Skeletal muscle tissue (tissue), 3 donors: ENCODE measurements at regions not wholly inside any gene's neighbourhood (a gene's known extent, or its start where the extent isn't known, plus 50 kb on each side); places are given as distances from the start of the nearest gene placed in this dataset.

Experiments used
- H3K27ac ChIP-seq: one replicate; pipeline ENCODE4 v1.7.0; 2013; ENCODE audit warnings: mild to moderate bottlenecking, low read depth, low read length, inconsistent platforms
- H3K27me3 ChIP-seq, 3 donors: one replicate each; pipeline ENCODE4 v1.7.0; 2013; ENCODE audit warnings: low read length in 3 of 3; ENCODE audit not compliant: control insufficient read depth in 3 of 3, insufficient read depth in 3 of 3
- H3K36me3 ChIP-seq, 3 donors: one replicate each; pipeline ENCODE4 v1.7.0; 2013; ENCODE audit warnings: low read length in 3 of 3; ENCODE audit not compliant: control insufficient read depth in 3 of 3, insufficient read depth in 3 of 3
- H3K4me1 ChIP-seq, 3 donors: one replicate each; pipeline ENCODE4 v1.7.0; 2013; ENCODE audit warnings: low read length in 3 of 3, mild to moderate bottlenecking in 3 of 3; ENCODE audit not compliant: control insufficient read depth in 3 of 3, insufficient read depth in 3 of 3
- H3K4me3 ChIP-seq, 3 donors: one replicate each; pipeline ENCODE4 v1.7.0; 2013; ENCODE audit warnings: low read length in 3 of 3
- H3K9ac ChIP-seq, 3 donors: one replicate each; pipeline ENCODE4 v1.7.0; 2013; ENCODE audit warnings: low read length in 3 of 3, mild to moderate bottlenecking in 3 of 3, moderate library complexity in 2 of 3, low read depth in 1 of 3
- H3K9me3 ChIP-seq, 3 donors: one replicate each; pipeline ENCODE4 v1.7.0; 2013; ENCODE audit warnings: low read length in 3 of 3; ENCODE audit not compliant: control insufficient read depth in 3 of 3
- donor health status: Osteomylitis.

GRCh38 chr3:5644773-5645670, 457.5 kb downstream of the EDEM1 start:
- H3K27me3 ChIP-seq, result no peaks in the 10 kb centered on the region
- H3K9ac ChIP-seq, result no peak overlapping the region
- no peak overlapping the region for H3K4me3 ChIP-seq
- no peaks in the 10 kb centered on the region for H3K36me3 ChIP-seq
- no peak overlapping the region for H3K27ac ChIP-seq
- H3K9me3 ChIP-seq, result no peaks in the 10 kb centered on the region
- no peaks in the 10 kb centered on the region for H3K4me1 ChIP-seq

- H3K9ac ChIP-seq, result no peak overlapping the region
- H3K27ac ChIP-seq, result no peak overlapping the region
- no peaks in the 10 kb centered on the region for H3K36me3 ChIP-seq
- H3K4me3 ChIP-seq, result no peak overlapping the region
- no peaks in the 10 kb centered on the region for H3K27me3 ChIP-seq
- no peaks in the 10 kb centered on the region for H3K9me3 ChIP-seq
- H3K4me1 ChIP-seq, result no peaks in the 10 kb centered on the region
Observed at GRCh38 chr3:5645692-5646410, 458.3 kb downstream of the EDEM1 start.

- H3K4me1 ChIP-seq, result no peaks in the 10 kb centered on the region
- no peak overlapping the region for H3K9ac ChIP-seq
- no peaks in the 10 kb centered on the region for H3K9me3 ChIP-seq
- H3K4me3 ChIP-seq, result no peak overlapping the region
- no peaks in the 10 kb centered on the region for H3K27me3 ChIP-seq
- H3K36me3 ChIP-seq, result no peaks in the 10 kb centered on the region
- no peak overlapping the region for H3K27ac ChIP-seq
Observed at GRCh38 chr3:5650303-5650702, 462.8 kb downstream of the EDEM1 start.

- no peaks in the 10 kb centered on the region for H3K27me3 ChIP-seq
- H3K9ac ChIP-seq, result no peak overlapping the region
- H3K4me3 ChIP-seq, result no peak overlapping the region
- no peak overlapping the region for H3K27ac ChIP-seq
- H3K36me3 ChIP-seq, result no peaks in the 10 kb centered on the region
- no peaks in the 10 kb centered on the region for H3K9me3 ChIP-seq
- H3K4me1 ChIP-seq, result no peaks in the 10 kb centered on the region
Observed at GRCh38 chr3:5651351-5651750, 463.8 kb downstream of the EDEM1 start.

- Histone ChIP-seq H3K36me3 (no peaks in the 10 kb centered on the region), H3K4me3 (no peak overlapping the region), H3K4me1 (no peaks in the 10 kb centered on the region), H3K9ac (no peak overlapping the region), H3K27ac (no peak overlapping the region), H3K9me3 (peaks cover 3 to 6% (median 3%) of the 10 kb centered on the region in 3 donors), H3K27me3 (no peaks in the 10 kb centered on the region)
Observed at GRCh38 chr3:5653426-5654143, 466.1 kb downstream of the EDEM1 start.

GRCh38 chr3:5657106-5657505, 469.6 kb downstream of the EDEM1 start:
- no peaks in the 10 kb centered on the region for H3K27me3 ChIP-seq
- no peak overlapping the region for H3K4me3 ChIP-seq
- no peak overlapping the region for H3K9ac ChIP-seq
- no peaks in the 10 kb centered on the region for H3K4me1 ChIP-seq
- no peak overlapping the region for H3K27ac ChIP-seq
- H3K9me3 ChIP-seq, result peaks cover 3 to 6% (median 3%) of the 10 kb centered on the region in 3 donors
- no peaks in the 10 kb centered on the region for H3K36me3 ChIP-seq

- Histone ChIP-seq H3K4me3 (no peak overlapping the region), H3K4me1 (no peaks in the 10 kb centered on the region), H3K36me3 (no peaks in the 10 kb centered on the region), H3K9me3 (peaks cover 0 to 8% (median 3%) of the 10 kb centered on the region in 3 donors), H3K27me3 (no peaks in the 10 kb centered on the region), H3K9ac (no peak overlapping the region), H3K27ac (no peak overlapping the region)
Observed at GRCh38 chr3:5663601-5664000, 476.1 kb downstream of the EDEM1 start.

GRCh38 chr3:5666455-5666854, 478.9 kb downstream of the EDEM1 start:
- no peaks in the 10 kb centered on the region for H3K27me3 ChIP-seq
- no peak overlapping the region for H3K4me3 ChIP-seq
- no peak overlapping the region for H3K9ac ChIP-seq
- H3K4me1 ChIP-seq, result no peaks in the 10 kb centered on the region
- H3K36me3 ChIP-seq, result no peaks in the 10 kb centered on the region
- no peak overlapping the region for H3K27ac ChIP-seq
- H3K9me3 ChIP-seq, result peaks cover 0 to 8% (median 3%) of the 10 kb centered on the region in 3 donors

- H3K27ac ChIP-seq, result no peak overlapping the region
- H3K4me1 ChIP-seq, result no peaks in the 10 kb centered on the region
- H3K9me3 ChIP-seq, result no peaks in the 10 kb centered on the region
- H3K36me3 ChIP-seq, result no peaks in the 10 kb centered on the region
- H3K4me3 ChIP-seq, result no peak overlapping the region
- H3K27me3 ChIP-seq, result no peaks in the 10 kb centered on the region
- no peak overlapping the region for H3K9ac ChIP-seq
Observed at GRCh38 chr3:5673521-5673920, 486.0 kb downstream of the EDEM1 start.

GRCh38 chr3:5675319-5675718, 487.8 kb downstream of the EDEM1 start:
- no peaks in the 10 kb centered on the region for H3K9me3 ChIP-seq
- no peak overlapping the region for H3K27ac ChIP-seq
- H3K9ac ChIP-seq, result no peak overlapping the region
- H3K4me1 ChIP-seq, result no peaks in the 10 kb centered on the region
- H3K4me3 ChIP-seq, result no peak overlapping the region
- no peaks in the 10 kb centered on the region for H3K27me3 ChIP-seq
- H3K36me3 ChIP-seq, result no peaks in the 10 kb centered on the region
